Erythroblast (primary cell): ENCODE measurements at regions not wholly inside any gene's neighbourhood (a gene's known extent, or its start where the extent isn't known, plus 50 kb on each side); places are given as distances from the start of the nearest gene placed in this dataset.
"Not testable (repeated sequence)": the region's sequence is repeated elsewhere in the genome, so short reads cannot be mapped to it uniquely, and the experiment has no call there.

Source experiments
- DNase-seq, 2 experiments: peaks; one replicate each; lab custom pipeline; 2025; lab: John Stamatoyannopoulos, UW
- GATA1 ChIP-seq: IDR thresholded peaks from 2 replicates; pipeline ENCODE4 v1.6.1; 2011; ENCODE audit warnings: low read depth, mild to moderate bottlenecking, control low read depth, low read length, moderate library complexity
- POLR2A ChIP-seq: IDR thresholded peaks from 2 replicates; pipeline ENCODE4 v1.6.1; 2011; ENCODE audit warnings: mild to moderate bottlenecking, low read length

- no peak for DNase-seq
- TF ChIP-seq POLR2A (no peak), GATA1 (no peak)
Observed at GRCh38 chr18:22063102-22063501, 106.3 kb upstream of the GATA6 start.

- DNase-seq: no peak
- TF ChIP-seq GATA1 (no peak), POLR2A (no peak)
Observed at GRCh38 chr18:22063672-22064071, 105.7 kb upstream of the GATA6 start.

- TF ChIP-seq POLR2A (no peak), GATA1 (no peak)
- DNase-seq: no peak
Observed at GRCh38 chr18:22064581-22064980, 104.8 kb upstream of the GATA6 start.

- TF ChIP-seq GATA1 (no peak), POLR2A (no peak)
- no peak for DNase-seq
Observed at GRCh38 chr18:22065311-22065710, 104.1 kb upstream of the GATA6 start.

- TF ChIP-seq GATA1 (no peak), POLR2A (no peak)
- peak; percentile 34 to 59 for DNase-seq
Observed at GRCh38 chr18:22066083-22066485, 103.3 kb upstream of the GATA6 start.

- TF ChIP-seq GATA1 (no peak), POLR2A (no peak)
- DNase-seq: no peak
Observed at GRCh38 chr18:22067109-22067508, 102.3 kb upstream of the GATA6 start.

DNA sequence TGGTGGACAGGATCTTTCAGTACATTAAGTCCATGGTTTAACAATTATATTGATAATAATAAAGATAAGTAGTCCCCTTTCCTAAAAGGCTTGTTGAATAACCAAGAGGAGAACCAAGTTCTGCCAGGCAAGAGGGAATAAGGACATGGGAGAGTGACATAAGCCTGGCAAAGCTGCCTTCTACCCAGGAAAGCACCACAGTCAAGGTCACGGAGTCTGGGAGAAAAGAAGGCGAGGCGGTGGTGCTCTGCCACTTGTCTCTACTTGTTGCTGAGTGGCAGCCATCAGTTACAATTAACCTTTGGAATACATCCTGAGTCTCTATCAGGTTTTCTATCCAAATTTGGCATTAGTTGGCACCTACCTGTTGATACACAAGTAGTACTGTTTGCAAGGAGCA, 101.7 kb upstream of the GATA6 start:
- DNase-seq: no peak
- TF ChIP-seq GATA1: no peak
- TF ChIP-seq POLR2A: no peak

- not testable (repeated sequence) for DNase-seq
Observed at GRCh38 chr18:22068784-22069183, 100.6 kb upstream of the GATA6 start.

- no peak for TF ChIP-seq GATA1
- no peak for TF ChIP-seq POLR2A
- no peak for DNase-seq
Observed at GRCh38 chr18:22069916-22070315, 99.5 kb upstream of the GATA6 start.

- TF ChIP-seq GATA1 (no peak), POLR2A (no peak)
- no peak for DNase-seq
Observed at GRCh38 chr18:22073411-22073810, 96.0 kb upstream of the GATA6 start.

DNA sequence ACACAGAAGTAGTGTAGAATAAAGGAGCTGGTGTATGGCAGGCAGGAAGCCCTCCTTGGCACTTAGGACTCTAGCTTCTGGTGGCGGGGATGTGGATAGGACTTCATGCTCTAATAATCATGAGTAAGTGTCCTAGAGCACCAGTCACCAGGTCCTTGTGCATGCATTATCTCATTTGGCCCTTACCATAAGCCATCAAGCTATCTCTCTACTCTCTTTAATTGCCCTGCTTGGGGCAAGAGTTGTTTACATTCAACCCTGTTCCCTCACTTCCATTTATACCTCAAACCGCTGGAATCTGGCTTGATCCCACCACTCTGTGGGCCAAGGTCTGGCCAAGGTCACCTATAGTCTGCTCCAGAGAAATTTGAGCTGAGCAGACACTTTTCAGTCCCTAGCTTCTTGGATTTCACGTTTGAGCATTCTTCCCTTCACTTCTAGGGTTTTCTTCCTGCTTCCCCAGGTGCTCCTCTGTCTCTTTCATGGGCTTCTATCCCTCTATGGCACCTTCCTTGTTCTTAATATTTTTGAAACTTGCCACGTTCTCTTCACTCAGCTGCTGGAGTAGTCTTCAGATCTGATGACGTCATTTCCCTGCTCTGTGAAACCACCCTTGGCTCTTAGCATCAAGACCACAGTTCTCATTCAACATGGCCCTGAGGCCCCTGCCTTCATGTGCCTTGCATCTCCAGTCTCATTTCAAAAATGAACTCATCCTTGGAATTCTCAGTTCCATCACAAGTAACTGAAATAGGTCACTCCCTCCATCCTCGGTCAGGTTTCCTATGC, 94.9 kb upstream of the GATA6 start:
- DNase-seq: no peak
- no peak for TF ChIP-seq GATA1
- TF ChIP-seq POLR2A: no peak

- TF ChIP-seq GATA1 (no peak), POLR2A (no peak)
- DNase-seq: no peak
Observed at GRCh38 chr18:22080035-22080434, 89.4 kb upstream of the GATA6 start.

DNA sequence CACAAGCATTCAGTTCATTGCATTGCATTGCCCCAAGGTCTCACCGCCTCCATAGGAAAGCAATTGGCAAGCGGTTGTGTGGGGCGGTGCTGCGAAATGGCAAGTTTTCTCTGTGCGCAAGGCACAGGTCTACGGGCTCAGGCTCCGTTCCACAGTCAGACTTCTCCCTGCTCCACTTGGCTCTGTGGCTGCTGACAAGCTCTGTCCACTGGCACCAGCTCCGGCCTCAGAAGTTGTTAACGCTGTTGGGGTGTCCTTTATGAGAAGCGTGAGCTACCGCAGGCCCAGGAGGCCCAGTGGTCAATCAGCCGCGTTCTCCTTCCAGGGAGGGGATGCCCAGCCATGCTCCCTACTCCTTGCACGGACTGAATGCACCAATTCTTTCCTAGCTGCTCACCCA, 87.0 kb upstream of the GATA6 start:
- DNase-seq: no peak
- TF ChIP-seq POLR2A (no peak), GATA1 (no peak)

DNA sequence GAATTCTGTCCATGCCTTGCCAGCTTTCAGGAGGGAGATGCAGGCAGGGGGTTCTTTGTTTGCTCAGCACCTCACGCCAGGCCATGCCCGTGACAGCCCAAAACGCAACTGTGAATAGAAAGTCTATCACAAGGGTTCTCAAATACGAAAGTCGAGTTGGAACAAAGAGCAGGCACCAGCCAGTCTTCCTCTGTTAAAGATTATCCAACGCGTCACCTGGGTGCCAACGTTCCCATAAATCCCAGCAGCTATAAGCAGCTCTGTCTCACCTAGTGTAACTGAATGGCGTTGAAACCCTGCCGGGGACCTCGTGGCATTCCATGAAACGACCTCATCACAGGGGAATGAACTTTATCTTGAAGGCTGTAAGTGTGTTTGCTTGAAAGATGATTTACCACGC, 84.8 kb upstream of the GATA6 start:
- DNase-seq: no peak
- no peak for TF ChIP-seq GATA1
- TF ChIP-seq POLR2A: no peak

- TF ChIP-seq GATA1 (no peak), POLR2A (no peak)
- no peak for DNase-seq
Observed at GRCh38 chr18:22086973-22087372, 82.4 kb upstream of the GATA6 start.

GRCh38 chr18:22088029-22088428, 81.4 kb upstream of the GATA6 start:
- TF ChIP-seq POLR2A: no peak
- TF ChIP-seq GATA1: no peak
- no peak for DNase-seq
